OCI-LY7 (cell line): ENCODE measurements at regions not wholly inside any gene's neighbourhood (a gene's known extent, or its start where the extent isn't known, plus 50 kb on each side); places are given as distances from the start of the nearest gene placed in this dataset.

Experiments
- CTCF ChIP-seq: fragments of 200-600 bp; sonication (generic); conservative IDR thresholded peaks from 2 replicates; pipeline ENCODE4 v1.5.1; 2014; ENCODE audit warnings: mild to moderate bottlenecking, antibody characterized with exemption, low read length, moderate library complexity, mixed read lengths
- EZH2phosphoT487 ChIP-seq: fragments of 200-600 bp; sonication (generic); IDR thresholded peaks from 2 replicates; pipeline ENCODE4 v1.6.1; 2018; ENCODE audit warnings: low read depth, borderline replicate concordance, mild to moderate bottlenecking, mixed run types, antibody characterized with exemption, low read length, moderate library complexity, mixed read lengths

GRCh38 chr3:107035176-107035575, 342.1 kb upstream of the CCDC54 start:
- TF ChIP-seq CTCF (no peak), EZH2phosphoT487 (no peak)
